ENCODE measurements at regions not wholly inside any gene's neighbourhood (a gene's known extent, or its start where the extent isn't known, plus 50 kb on each side); places are given as distances from the start of the nearest gene placed in this dataset.

GRCh38 chr12:107344035-107344808 lies 250.9 kb upstream of the CRY1 start:
- no peak for DNase-seq (ENCODE audit: low spot score)

GRCh38 chr12:107347261-107347660 lies 253.9 kb upstream of the CRY1 start:
- DNase-seq (ENCODE audit: low spot score): no peak

GRCh38 chr12:107349008-107349747 lies 255.8 kb upstream of the CRY1 start:
- no peak for DNase-seq (ENCODE audit: low spot score)

- no peak for DNase-seq (ENCODE audit: low spot score)
Observed at GRCh38 chr12:107349839-107350238, 256.5 kb upstream of the CRY1 start.

- DNase-seq (ENCODE audit: low spot score): no peak
Observed at GRCh38 chr12:107351109-107351508, 257.8 kb upstream of the CRY1 start.

- no peak for DNase-seq (ENCODE audit: low spot score)
Observed at GRCh38 chr12:107351713-107352112, 258.4 kb upstream of the CRY1 start.

GRCh38 chr12:107352347-107353081 lies 259.2 kb upstream of the CRY1 start:
- DNase-seq (ENCODE audit: low spot score): no peak

GRCh38 chr12:107353312-107353711 lies 260.0 kb upstream of the CRY1 start:
- DNase-seq (ENCODE audit: low spot score): no peak

GRCh38 chr12:107355004-107355565 lies 261.7 kb upstream of the CRY1 start:
- no peak for DNase-seq (ENCODE audit: low spot score)

- DNase-seq (ENCODE audit: low spot score): no peak
Observed at GRCh38 chr12:107355612-107356011, 262.3 kb upstream of the CRY1 start.

GRCh38 chr12:107356266-107356936 lies 263.1 kb upstream of the CRY1 start:
- DNase-seq (ENCODE audit: low spot score): no peak

- no peak for DNase-seq (ENCODE audit: low spot score)
Observed at GRCh38 chr12:107356937-107357295, 263.6 kb upstream of the CRY1 start.

- no peak for DNase-seq (ENCODE audit: low spot score)
Observed at GRCh38 chr12:107359382-107359781, 266.0 kb upstream of the CRY1 start.

GRCh38 chr12:107360033-107360432 lies 266.7 kb upstream of the CRY1 start:
- DNase-seq (ENCODE audit: low spot score): no peak

- DNase-seq (ENCODE audit: low spot score): no peak
Observed at GRCh38 chr12:107360482-107360881, 267.1 kb upstream of the CRY1 start.

- no peak for DNase-seq (ENCODE audit: low spot score)
Observed at GRCh38 chr12:107361970-107362369, 268.6 kb upstream of the CRY1 start.

GRCh38 chr12:107362960-107363359 lies 269.6 kb upstream of the CRY1 start:
- no peak for DNase-seq (ENCODE audit: low spot score)

- no peak for DNase-seq (ENCODE audit: low spot score)
Observed at GRCh38 chr12:107364875-107365518, 271.6 kb upstream of the CRY1 start.

- DNase-seq (ENCODE audit: low spot score): no peak
Observed at GRCh38 chr12:107365703-107366102, 272.4 kb upstream of the CRY1 start.

GRCh38 chr12:107366322-107366721 lies 273.0 kb upstream of the CRY1 start:
- DNase-seq (ENCODE audit: low spot score): no peak

- no peak for DNase-seq (ENCODE audit: low spot score)
Observed at GRCh38 chr12:107368586-107368985, 275.2 kb upstream of the CRY1 start.

Data from SK-N-DZ (cell line).